Caco-2 (cell line): ENCODE measurements at regions not wholly inside any gene's neighbourhood (a gene's known extent, or its start where the extent isn't known, plus 50 kb on each side); places are given as distances from the start of the nearest gene placed in this dataset.

ENCODE experiments used
- BruUV-seq: library from RNA; stranded (reverse); fragments of 400-500 nt; replicated peaks from 2 replicates; lab custom pipeline; 2021; lab: Mats Ljungman, UMichigan
- CTCF ChIA-PET: fragments of 300-600 bp; sonication (Branson Sonifier 250); formaldehyde crosslinking; loops from one replicate; lab custom pipeline; 2022; ENCODE audit warnings: antibody characterized with exemption; lab: Charles Lee
- POLR2A ChIA-PET: fragments of 300-600 bp; sonication (Branson Sonifier 250); formaldehyde crosslinking; loops from one replicate; lab custom pipeline; 2022; ENCODE audit warnings: antibody characterized with exemption; lab: Charles Lee
- DNase-seq, 2 experiments: peaks; one replicate each; pipeline versions ENCODE4 v3.0.0 to v3.0.0-alpha.2; 2020 to 2022
- H3K27me3 ChIP-seq: replicated peaks from 2 replicates; pipeline ENCODE4 v1.6.0; 2011; ENCODE audit warnings: low read length; ENCODE audit not compliant: control insufficient read depth, insufficient read depth
- H3K36me3 ChIP-seq: 2 replicates; pipeline ENCODE4 v1.5.1; 2011; ENCODE audit warnings: low read length; ENCODE audit not compliant: control insufficient read depth, insufficient read depth
- H3K4me1 ChIP-seq: fragments of 250-450 bp; sonication (Bioruptor Pico); 2 replicates; pipeline ENCODE4 v1.5.1; 2020; ENCODE audit warnings: mild to moderate bottlenecking
- H3K4me3 ChIP-seq: 2 replicates; pipeline ENCODE4 v1.5.1; 2011; ENCODE audit warnings: low read depth, mild to moderate bottlenecking, control low read depth, low read length
- H3K9me3 ChIP-seq: fragments of 250-450 bp; sonication (Bioruptor Pico); 2 replicates; pipeline ENCODE4 v1.5.1; 2020; ENCODE audit warnings: mild to moderate bottlenecking, moderate library complexity
- H3K27ac Mint-ChIP-seq: one replicate; pipeline ENCODE4 v1.8.0; 2022; ENCODE audit warnings: mixed read lengths; ENCODE audit not compliant: unreplicated experiment
- H3K27me3 Mint-ChIP-seq: one replicate; pipeline ENCODE4 v1.8.0; 2022; ENCODE audit warnings: mixed read lengths; ENCODE audit not compliant: insufficient read depth, unreplicated experiment
- H3K36me3 Mint-ChIP-seq: one replicate; pipeline ENCODE4 v1.8.0; 2022; ENCODE audit warnings: mild to moderate bottlenecking, mixed read lengths; ENCODE audit not compliant: insufficient read depth, unreplicated experiment
- H3K4me1 Mint-ChIP-seq: one replicate; pipeline ENCODE4 v1.8.0; 2022; ENCODE audit warnings: low read depth, mixed read lengths; ENCODE audit not compliant: unreplicated experiment
- H3K4me3 Mint-ChIP-seq: one replicate; pipeline ENCODE4 v1.8.0; 2022; ENCODE audit warnings: mild to moderate bottlenecking, moderate library complexity, mixed read lengths; ENCODE audit not compliant: unreplicated experiment
- H3K9me3 Mint-ChIP-seq: one replicate; pipeline ENCODE4 v1.8.0; 2022; ENCODE audit warnings: mixed read lengths; ENCODE audit not compliant: unreplicated experiment
- intact Hi-C: fragments of 100-400 bp; cut with micrococcal nuclease; formaldehyde crosslinking; loops from one replicate; pipeline ENCODE4 v1.10.0; 2022; ENCODE audit not compliant: unreplicated experiment
- TF ChIP-seq, protein P1 (sequence below), 2 experiments: fragments of 200-600 bp in 1 of 2; IDR thresholded peaks; 1 replicate in 1 of 2; 2 replicates in 1 of 2; pipeline versions ENCODE4 v1.5.1 to v1.8.0; 2011 to 2022; ENCODE audit warnings: antibody characterized with exemption in 1 of 2, control low read depth in 1 of 2, inconsistent platforms in 1 of 2, low read depth in 1 of 2, low read length in 1 of 2, mild to moderate bottlenecking in 1 of 2, moderate library complexity in 1 of 2; ENCODE audit not compliant: insufficient read depth in 1 of 2, severe bottlenecking in 1 of 2, unreplicated experiment in 1 of 2

DNA sequence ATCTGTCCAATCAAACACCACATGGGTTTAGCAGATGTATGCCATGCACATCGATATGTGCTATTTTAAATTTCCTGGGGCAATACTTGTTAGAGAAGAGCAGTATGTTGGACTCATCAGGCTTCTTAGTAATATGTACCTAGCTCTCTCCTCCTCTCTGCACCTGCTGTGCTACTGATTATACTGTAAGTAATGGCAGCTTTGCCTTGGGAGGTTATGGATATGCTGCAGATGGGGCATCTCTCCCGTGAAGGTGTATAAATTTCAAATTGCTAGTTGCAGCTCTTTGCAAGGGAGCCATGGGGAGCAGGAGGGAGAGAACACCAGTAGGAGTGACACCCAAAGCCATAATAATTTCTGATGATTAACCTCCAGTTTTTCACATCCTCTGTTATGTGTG is 101.5 kb downstream of the SPATA31D1 start:
- no peaks in the 10 kb centered on the region for H3K36me3 ChIP-seq
- H3K27me3 Mint-ChIP-seq = peaks cover 8% of the 10 kb centered on the region
- no peaks in the 10 kb centered on the region for H3K4me1 ChIP-seq
- BruUV-seq = no TSS peak
- H3K4me3 ChIP-seq = no peak overlapping the region
- H3K9me3 Mint-ChIP-seq = peaks cover 9% of the 10 kb centered on the region
- ChIA-PET POLR2A (no interaction called here), CTCF (no interaction called here)
- H3K27me3 ChIP-seq = no peaks in the 10 kb centered on the region
- TF ChIP-seq, protein P1, sequence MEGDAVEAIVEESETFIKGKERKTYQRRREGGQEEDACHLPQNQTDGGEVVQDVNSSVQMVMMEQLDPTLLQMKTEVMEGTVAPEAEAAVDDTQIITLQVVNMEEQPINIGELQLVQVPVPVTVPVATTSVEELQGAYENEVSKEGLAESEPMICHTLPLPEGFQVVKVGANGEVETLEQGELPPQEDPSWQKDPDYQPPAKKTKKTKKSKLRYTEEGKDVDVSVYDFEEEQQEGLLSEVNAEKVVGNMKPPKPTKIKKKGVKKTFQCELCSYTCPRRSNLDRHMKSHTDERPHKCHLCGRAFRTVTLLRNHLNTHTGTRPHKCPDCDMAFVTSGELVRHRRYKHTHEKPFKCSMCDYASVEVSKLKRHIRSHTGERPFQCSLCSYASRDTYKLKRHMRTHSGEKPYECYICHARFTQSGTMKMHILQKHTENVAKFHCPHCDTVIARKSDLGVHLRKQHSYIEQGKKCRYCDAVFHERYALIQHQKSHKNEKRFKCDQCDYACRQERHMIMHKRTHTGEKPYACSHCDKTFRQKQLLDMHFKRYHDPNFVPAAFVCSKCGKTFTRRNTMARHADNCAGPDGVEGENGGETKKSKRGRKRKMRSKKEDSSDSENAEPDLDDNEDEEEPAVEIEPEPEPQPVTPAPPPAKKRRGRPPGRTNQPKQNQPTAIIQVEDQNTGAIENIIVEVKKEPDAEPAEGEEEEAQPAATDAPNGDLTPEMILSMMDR (IDR thresholded peaks at IDR 0.05; ENCODE audit: insufficient read depth in 1 of 2, low read depth in 1 of 2, low read length in 1 of 2, severe bottlenecking in 1 of 2, unreplicated experiment in 1 of 2) = no peak
- H3K36me3 Mint-ChIP-seq = no peaks in the 10 kb centered on the region
- no peak for DNase-seq
- intact Hi-C loops = no loop called here
- H3K4me3 Mint-ChIP-seq = no peak overlapping the region
- H3K4me1 Mint-ChIP-seq = no peaks in the 10 kb centered on the region
- no peak overlapping the region for H3K27ac Mint-ChIP-seq
- H3K9me3 ChIP-seq = no peaks in the 10 kb centered on the region

DNA sequence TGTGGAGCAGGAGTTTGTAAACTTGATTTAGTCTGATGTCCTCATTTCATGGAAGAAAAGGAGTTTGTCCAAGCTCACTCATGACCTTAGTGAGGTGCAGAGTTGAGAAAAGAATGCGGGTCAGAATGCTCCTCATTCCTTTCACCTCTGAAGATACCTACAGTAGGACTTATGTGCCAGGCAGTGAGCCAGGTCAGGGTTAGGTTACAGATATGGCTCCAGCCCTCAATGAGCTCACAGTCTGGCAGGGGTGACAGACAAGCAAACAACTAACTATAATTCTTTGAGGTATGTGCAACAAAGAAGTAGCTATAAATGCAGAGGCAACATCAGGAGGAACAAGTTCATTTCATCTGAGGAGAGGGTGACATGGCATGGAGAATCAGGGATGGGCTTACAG is 102.5 kb downstream of the SPATA31D1 start:
- Mint-ChIP-seq H3K27ac (no peak overlapping the region), H3K36me3 (no peaks in the 10 kb centered on the region), H3K9me3 (peaks cover 5% of the 10 kb centered on the region), H3K27me3 (peaks cover 8% of the 10 kb centered on the region), H3K4me3 (no peak overlapping the region), H3K4me1 (no peaks in the 10 kb centered on the region)
- ChIA-PET POLR2A (no interaction called here), CTCF (no interaction called here)
- no peak for DNase-seq
- no peaks in the 10 kb centered on the region for H3K36me3 ChIP-seq
- no peak overlapping the region for H3K4me3 ChIP-seq
- no peaks in the 10 kb centered on the region for H3K9me3 ChIP-seq
- no peaks in the 10 kb centered on the region for H3K27me3 ChIP-seq
- BruUV-seq = no TSS peak
- no peaks in the 10 kb centered on the region for H3K4me1 ChIP-seq
- TF ChIP-seq, protein P1 (IDR thresholded peaks at IDR 0.05; ENCODE audit: insufficient read depth in 1 of 2, low read depth in 1 of 2, low read length in 1 of 2, severe bottlenecking in 1 of 2, unreplicated experiment in 1 of 2) = no peak
- intact Hi-C loops = no loop called here

- TF ChIP-seq, protein P1 (IDR thresholded peaks at IDR 0.05; ENCODE audit: insufficient read depth in 1 of 2, low read depth in 1 of 2, low read length in 1 of 2, severe bottlenecking in 1 of 2, unreplicated experiment in 1 of 2) = no peak
- H3K27me3 Mint-ChIP-seq = peaks cover 3% of the 10 kb centered on the region
- Histone ChIP-seq H3K9me3 (no peaks in the 10 kb centered on the region), H3K27me3 (no peaks in the 10 kb centered on the region), H3K4me3 (no peak overlapping the region), H3K36me3 (no peaks in the 10 kb centered on the region), H3K4me1 (no peaks in the 10 kb centered on the region)
- no peaks in the 10 kb centered on the region for H3K36me3 Mint-ChIP-seq
- intact Hi-C loops = no loop called here
- H3K4me1 Mint-ChIP-seq = no peaks in the 10 kb centered on the region
- ChIA-PET POLR2A (no interaction called here), CTCF (no interaction called here)
- no TSS peak for BruUV-seq
- H3K9me3 Mint-ChIP-seq = peaks cover under 1% of the 10 kb centered on the region
- no peak overlapping the region for H3K27ac Mint-ChIP-seq
- no peak overlapping the region for H3K4me3 Mint-ChIP-seq
- DNase-seq = no peak
Observed at GRCh38 chr9:82091610-82092009, 103.0 kb downstream of the SPATA31D1 start.
